ENCODE measurements at regions not wholly inside any gene's neighbourhood (a gene's known extent, or its start where the extent isn't known, plus 50 kb on each side); places are given as distances from the start of the nearest gene placed in this dataset.

GRCh38 chr4:81664079-81664478 is 192.4 kb upstream of the RASGEF1B start:
- TF ChIP-seq CTCF (IDR thresholded peaks at IDR 0.05), result no peak
- no peak for TF ChIP-seq POLR2A (IDR thresholded peaks at IDR 0.05)
